ENCODE measurements at regions not wholly inside any gene's neighbourhood (a gene's known extent, or its start where the extent isn't known, plus 50 kb on each side); places are given as distances from the start of the nearest gene placed in this dataset.

- TF ChIP-seq EZH2 (IDR thresholded peaks at IDR 0.05) (no peak), CTCF (IDR thresholded peaks at IDR 0.05) (no peak)
Measured at GRCh38 chr6:97629180-97629579, 346.2 kb upstream of the MMS22L start.

Measured in neural progenitor cell (in vitro differentiated cells).